ENCODE measurements at regions not wholly inside any gene's neighbourhood (a gene's known extent, or its start where the extent isn't known, plus 50 kb on each side); places are given as distances from the start of the nearest gene placed in this dataset.

DNA sequence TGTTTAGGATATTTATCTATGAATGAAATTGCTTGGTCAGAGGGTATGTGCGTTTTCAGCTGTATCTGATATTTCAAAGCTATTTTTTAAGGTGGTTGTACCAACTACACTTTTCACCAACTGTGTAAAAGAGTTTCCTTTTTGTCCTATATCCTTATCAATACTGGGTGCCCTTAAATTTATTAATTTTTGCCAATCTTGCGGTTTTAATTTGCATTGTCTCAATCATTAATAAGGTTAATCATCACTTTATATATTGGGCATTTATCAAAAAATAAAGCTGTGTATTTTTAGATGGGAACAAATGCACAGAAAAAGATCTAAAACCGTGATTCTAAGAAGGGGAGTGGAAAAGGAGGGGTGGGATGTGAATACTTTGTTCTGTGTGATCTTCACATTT, 66.7 kb upstream of the SALL4 start:
- no peak overlapping the region for H2AFZ ChIP-seq (ENCODE audit: low read length)
- H3K9me3 ChIP-seq (ENCODE audit: insufficient read depth, low read depth, low read length) = no peaks in the 10 kb centered on the region
- no peaks in the 10 kb centered on the region for H3K9me2 ChIP-seq (replicated peaks; ENCODE audit: low read depth, low read length)
- H4K20me1 ChIP-seq (ENCODE audit: insufficient read depth, low read length, poor library complexity, severe bottlenecking) = no peaks in the 10 kb centered on the region
- H3K4me1 ChIP-seq (ENCODE audit: insufficient read depth, low read length, poor library complexity, severe bottlenecking) = no peaks in the 10 kb centered on the region
- no peak overlapping the region for H3K9ac ChIP-seq (ENCODE audit: low read depth, low read length, poor library complexity, severe bottlenecking)
- H3K4me2 ChIP-seq (ENCODE audit: low read depth, low read length, poor library complexity, severe bottlenecking) = no peak overlapping the region
- no peaks in the 10 kb centered on the region for H3K36me3 ChIP-seq (ENCODE audit: insufficient read depth, low read length)
- H3K27me3 ChIP-seq (ENCODE audit: insufficient read depth, low read length, poor library complexity, severe bottlenecking) = no peaks in the 10 kb centered on the region
- no peak for TF ChIP-seq CTCF (conservative IDR thresholded peaks at IDR 0.05; ENCODE audit: low read length)
- TF ChIP-seq EZH2phosphoT487 (IDR thresholded peaks at IDR 0.05; ENCODE audit: borderline replicate concordance) = no peak
- no peak overlapping the region for H3K4me3 ChIP-seq (ENCODE audit: low read length, poor library complexity, severe bottlenecking)
- no peaks in the 10 kb centered on the region for H3K79me2 ChIP-seq (ENCODE audit: insufficient read depth, low read length)
- no peaks in the 10 kb centered on the region for H3F3A ChIP-seq (ENCODE audit: low read depth)

- H3K79me2 ChIP-seq (ENCODE audit: insufficient read depth, low read length) = no peaks in the 10 kb centered on the region
- no peaks in the 10 kb centered on the region for H3K9me3 ChIP-seq (ENCODE audit: insufficient read depth, low read depth, low read length)
- no peak for TF ChIP-seq CTCF (conservative IDR thresholded peaks at IDR 0.05; ENCODE audit: low read length)
- TF ChIP-seq EZH2phosphoT487 (IDR thresholded peaks at IDR 0.05; ENCODE audit: borderline replicate concordance) = no peak
- no peak overlapping the region for H2AFZ ChIP-seq (ENCODE audit: low read length)
- no peaks in the 10 kb centered on the region for H3K9me2 ChIP-seq (replicated peaks; ENCODE audit: low read depth, low read length)
- H3K36me3 ChIP-seq (ENCODE audit: insufficient read depth, low read length) = no peaks in the 10 kb centered on the region
- no peak overlapping the region for H3K4me3 ChIP-seq (ENCODE audit: low read length, poor library complexity, severe bottlenecking)
- H3K4me2 ChIP-seq (ENCODE audit: low read depth, low read length, poor library complexity, severe bottlenecking) = no peak overlapping the region
- H3K27me3 ChIP-seq (ENCODE audit: insufficient read depth, low read length, poor library complexity, severe bottlenecking) = no peaks in the 10 kb centered on the region
- no peaks in the 10 kb centered on the region for H3F3A ChIP-seq (ENCODE audit: low read depth)
- H4K20me1 ChIP-seq (ENCODE audit: insufficient read depth, low read length, poor library complexity, severe bottlenecking) = no peaks in the 10 kb centered on the region
- no peak overlapping the region for H3K9ac ChIP-seq (ENCODE audit: low read depth, low read length, poor library complexity, severe bottlenecking)
- no peaks in the 10 kb centered on the region for H3K4me1 ChIP-seq (ENCODE audit: insufficient read depth, low read length, poor library complexity, severe bottlenecking)
Observed at GRCh38 chr20:51867251-51867650, 64.9 kb upstream of the SALL4 start.

DNA sequence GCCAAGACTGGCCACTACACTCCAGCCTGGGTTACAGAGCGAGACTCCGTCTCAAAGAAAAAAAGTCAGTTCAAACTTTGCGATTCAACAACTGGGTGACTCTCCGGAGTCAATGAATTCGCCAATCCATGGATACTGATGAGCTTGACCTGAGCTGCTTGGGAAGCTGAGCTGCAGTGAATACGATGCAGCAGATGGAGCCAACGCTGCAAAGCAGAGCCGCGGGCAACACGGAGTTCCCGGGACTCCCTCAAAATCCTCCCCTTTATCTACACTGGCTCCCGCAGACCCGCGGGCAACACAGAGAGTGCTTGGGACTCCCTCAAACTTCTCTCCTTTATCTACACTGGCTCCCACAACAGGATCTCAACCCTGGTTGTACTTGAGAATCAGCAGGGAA, 62.6 kb upstream of the SALL4 start:
- H3K36me3 ChIP-seq (ENCODE audit: insufficient read depth, low read length) = no peaks in the 10 kb centered on the region
- H3K9me2 ChIP-seq (replicated peaks; ENCODE audit: low read depth, low read length) = no peaks in the 10 kb centered on the region
- no peaks in the 10 kb centered on the region for H3K79me2 ChIP-seq (ENCODE audit: insufficient read depth, low read length)
- H3K9me3 ChIP-seq (ENCODE audit: insufficient read depth, low read depth, low read length) = no peaks in the 10 kb centered on the region
- H2AFZ ChIP-seq (ENCODE audit: low read length) = no peak overlapping the region
- no peak overlapping the region for H3K9ac ChIP-seq (ENCODE audit: low read depth, low read length, poor library complexity, severe bottlenecking)
- TF ChIP-seq CTCF (conservative IDR thresholded peaks at IDR 0.05; ENCODE audit: low read length) (no peak), EZH2phosphoT487 (IDR thresholded peaks at IDR 0.05; ENCODE audit: borderline replicate concordance) (no peak)
- H3K4me3 ChIP-seq (ENCODE audit: low read length, poor library complexity, severe bottlenecking) = no peak overlapping the region
- no peaks in the 10 kb centered on the region for H3F3A ChIP-seq (ENCODE audit: low read depth)
- no peaks in the 10 kb centered on the region for H3K27me3 ChIP-seq (ENCODE audit: insufficient read depth, low read length, poor library complexity, severe bottlenecking)
- H3K4me2 ChIP-seq (ENCODE audit: low read depth, low read length, poor library complexity, severe bottlenecking) = no peak overlapping the region
- H4K20me1 ChIP-seq (ENCODE audit: insufficient read depth, low read length, poor library complexity, severe bottlenecking) = no peaks in the 10 kb centered on the region
- no peaks in the 10 kb centered on the region for H3K4me1 ChIP-seq (ENCODE audit: insufficient read depth, low read length, poor library complexity, severe bottlenecking)
